Ovary (tissue), 3 donors: ENCODE measurements at regions not wholly inside any gene's neighbourhood (a gene's known extent, or its start where the extent isn't known, plus 50 kb on each side); places are given as distances from the start of the nearest gene placed in this dataset.

ENCODE experiments used
- POLR2A ChIP-seq: fragments of 450-650 bp; IDR thresholded peaks from one replicate; pipeline ENCODE4 v1.6.1; 2017; ENCODE audit warnings: antibody characterized with exemption, mild to moderate bottlenecking, moderate library complexity
- TF ChIP-seq, protein P1 (sequence below), 3 donors: fragments of 450-650 bp in 2 of 3; fragments of 200-600 bp in 1 of 3; IDR thresholded peaks; one replicate each; pipeline versions ENCODE4 v1.5.1 to v1.8.0; 2016 to 2022; ENCODE audit warnings: antibody characterized with exemption in 3 of 3, mild to moderate bottlenecking in 1 of 3
- donor health status: DM: no; HTN: no; CAD: no.

GRCh38 chr3:110618512-110619226 is 452.9 kb upstream of the NECTIN3 start:
- no peak for TF ChIP-seq POLR2A
- TF ChIP-seq, protein P1, sequence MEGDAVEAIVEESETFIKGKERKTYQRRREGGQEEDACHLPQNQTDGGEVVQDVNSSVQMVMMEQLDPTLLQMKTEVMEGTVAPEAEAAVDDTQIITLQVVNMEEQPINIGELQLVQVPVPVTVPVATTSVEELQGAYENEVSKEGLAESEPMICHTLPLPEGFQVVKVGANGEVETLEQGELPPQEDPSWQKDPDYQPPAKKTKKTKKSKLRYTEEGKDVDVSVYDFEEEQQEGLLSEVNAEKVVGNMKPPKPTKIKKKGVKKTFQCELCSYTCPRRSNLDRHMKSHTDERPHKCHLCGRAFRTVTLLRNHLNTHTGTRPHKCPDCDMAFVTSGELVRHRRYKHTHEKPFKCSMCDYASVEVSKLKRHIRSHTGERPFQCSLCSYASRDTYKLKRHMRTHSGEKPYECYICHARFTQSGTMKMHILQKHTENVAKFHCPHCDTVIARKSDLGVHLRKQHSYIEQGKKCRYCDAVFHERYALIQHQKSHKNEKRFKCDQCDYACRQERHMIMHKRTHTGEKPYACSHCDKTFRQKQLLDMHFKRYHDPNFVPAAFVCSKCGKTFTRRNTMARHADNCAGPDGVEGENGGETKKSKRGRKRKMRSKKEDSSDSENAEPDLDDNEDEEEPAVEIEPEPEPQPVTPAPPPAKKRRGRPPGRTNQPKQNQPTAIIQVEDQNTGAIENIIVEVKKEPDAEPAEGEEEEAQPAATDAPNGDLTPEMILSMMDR (IDR thresholded peaks at IDR 0.05): no peak
